HepG2 (cell line): ENCODE measurements at regions not wholly inside any gene's neighbourhood (a gene's known extent, or its start where the extent isn't known, plus 50 kb on each side); places are given as distances from the start of the nearest gene placed in this dataset.

Experiments
- CAMTA2 ChIP-seq: sonication (generic); formaldehyde crosslinking; IDR thresholded peaks from 2 replicates; pipeline ENCODE4 v1.4.0; 2020; ENCODE audit warnings: mild to moderate bottlenecking, missing genetic modification reagents, borderline replicate concordance
- CBX5 ChIP-seq: sonication (generic); formaldehyde crosslinking; IDR thresholded peaks from 2 replicates; pipeline ENCODE4 v1.4.0; 2020; ENCODE audit warnings: missing genetic modification reagents, borderline replicate concordance
- DMAP1 ChIP-seq: IDR thresholded peaks from 2 replicates; pipeline ENCODE4 v1.6.1; 2016
- EHMT2 ChIP-seq: fragments of 200-600 bp; sonication (generic); IDR thresholded peaks from 2 replicates; pipeline ENCODE4 v1.7.0; 2017; ENCODE audit warnings: antibody characterized with exemption, low read depth, low read length, borderline replicate concordance
- ELF3 ChIP-seq: IDR thresholded peaks from 2 replicates; pipeline ENCODE4 v1.6.1; 2016; ENCODE audit warnings: missing genetic modification reagents, missing compliant biosample characterization
- FOXA3 ChIP-seq: IDR thresholded peaks from 2 replicates; pipeline ENCODE4 v1.6.1; 2016; ENCODE audit warnings: missing genetic modification reagents, missing compliant biosample characterization
- KDM2A ChIP-seq: sonication (generic); formaldehyde crosslinking; IDR thresholded peaks from 2 replicates; pipeline ENCODE4 v1.4.0; 2020; ENCODE audit warnings: low read depth, missing genetic modification reagents, borderline replicate concordance
- MAFF ChIP-seq: IDR thresholded peaks from 2 replicates; pipeline ENCODE4 v1.6.1; 2011; ENCODE audit warnings: low read depth, low read length, improper control_type of control experiment
- MAX ChIP-seq: IDR thresholded peaks from 2 replicates; pipeline ENCODE4 v1.6.1; 2012; ENCODE audit warnings: inconsistent platforms
- MTERF4 ChIP-seq: sonication (generic); formaldehyde crosslinking; IDR thresholded peaks from 2 replicates; pipeline ENCODE4 v1.8.0; 2023; ENCODE audit warnings: mild to moderate bottlenecking, missing genetic modification reagents
- NFIC ChIP-seq: IDR thresholded peaks from 2 replicates; pipeline ENCODE4 v1.6.1; 2012; ENCODE audit warnings: mild to moderate bottlenecking, low read length, inconsistent platforms
- PRMT3 ChIP-seq: sonication (generic); formaldehyde crosslinking; IDR thresholded peaks from 2 replicates; pipeline ENCODE4 v1.8.1; 2022; ENCODE audit warnings: low read depth, mild to moderate bottlenecking, moderate library complexity, missing genetic modification reagents, borderline replicate concordance
- SRF ChIP-seq: IDR thresholded peaks from 2 replicates; pipeline ENCODE4 v1.6.1; 2011; ENCODE audit warnings: mild to moderate bottlenecking, low read depth, low read length, moderate library complexity
- USF2 ChIP-seq, 2 experiments: sonication (generic) in 1 of 2; formaldehyde crosslinking in 1 of 2; IDR thresholded peaks; 2 replicates each; pipeline versions ENCODE4 v1.5.1 to v1.6.1; 2011 to 2020; ENCODE audit warnings: borderline replicate concordance in 1 of 2, low read depth in 1 of 2, low read length in 1 of 2, mild to moderate bottlenecking in 1 of 2, missing genetic modification reagents in 1 of 2, moderate library complexity in 1 of 2
- ZMYM3 ChIP-seq: sonication (generic); formaldehyde crosslinking; IDR thresholded peaks from 2 replicates; pipeline ENCODE4 v1.5.1; 2020; ENCODE audit warnings: mild to moderate bottlenecking, missing genetic modification reagents
- ZNF382 ChIP-seq: sonication (generic); formaldehyde crosslinking; IDR thresholded peaks from 2 replicates; pipeline ENCODE4 v1.5.0; 2020; ENCODE audit warnings: missing genetic modification reagents, mild to moderate bottlenecking, borderline replicate concordance
- ZNF503 ChIP-seq: sonication (generic); formaldehyde crosslinking; IDR thresholded peaks from 2 replicates; pipeline ENCODE4 v1.4.0; 2020; ENCODE audit warnings: missing genetic modification reagents
- ZNF513 ChIP-seq: sonication (generic); formaldehyde crosslinking; conservative IDR thresholded peaks from 2 replicates; pipeline ENCODE4 v1.5.0; 2020; ENCODE audit warnings: missing genetic modification reagents
- ZNF547 ChIP-seq: sonication (generic); formaldehyde crosslinking; IDR thresholded peaks from 2 replicates; pipeline ENCODE4 v1.5.1; 2020; ENCODE audit warnings: mild to moderate bottlenecking, missing genetic modification reagents
- ZNF557 ChIP-seq: sonication (generic); formaldehyde crosslinking; IDR thresholded peaks from 2 replicates; pipeline ENCODE4 v1.4.0; 2020; ENCODE audit warnings: missing genetic modification reagents
- ZNF567 ChIP-seq: sonication (generic); formaldehyde crosslinking; IDR thresholded peaks from 2 replicates; pipeline ENCODE4 v1.8.1; 2023; ENCODE audit warnings: mild to moderate bottlenecking, missing genetic modification reagents, borderline replicate concordance
- ZNF768 ChIP-seq: sonication (generic); formaldehyde crosslinking; IDR thresholded peaks from 2 replicates; pipeline ENCODE4 v1.4.0; 2020; ENCODE audit warnings: missing genetic modification reagents
- ZNF83 ChIP-seq: sonication (generic); formaldehyde crosslinking; IDR thresholded peaks from 2 replicates; pipeline ENCODE4 v1.4.0; 2020; ENCODE audit warnings: missing genetic modification reagents, mild to moderate bottlenecking, borderline replicate concordance
- ZNF878 ChIP-seq: sonication (generic); formaldehyde crosslinking; IDR thresholded peaks from 2 replicates; pipeline ENCODE4 v1.8.1; 2023; ENCODE audit warnings: mild to moderate bottlenecking, missing genetic modification reagents, moderate library complexity

- no peak for TF ChIP-seq USF2 (IDR thresholded peaks at IDR 0.05; ENCODE audit: low read depth, low read length)
- TF ChIP-seq USF2 (CRISPR knock-in tag; IDR thresholded peaks at IDR 0.05; ENCODE audit: borderline replicate concordance): no peak
- TF ChIP-seq ZNF503: no peak
- no peak for TF ChIP-seq ZNF83 (CRISPR knock-in tag)
- no peak for TF ChIP-seq CAMTA2
- no peak for TF ChIP-seq ZNF557 (CRISPR knock-in tag)
- no peak for TF ChIP-seq MAFF
- TF ChIP-seq ZNF567 (CRISPR knock-in tag): no peak
- no peak for TF ChIP-seq ZNF547
- no peak for TF ChIP-seq ZNF878 (CRISPR knock-in tag)
- TF ChIP-seq ZMYM3 (CRISPR knock-in tag): no peak
- peak; percentile 44; the same call in 1 of the 2 replicates for TF ChIP-seq FOXA3 (CRISPR knock-in tag)
- TF ChIP-seq ZNF768 (CRISPR knock-in tag): no peak
- no peak for TF ChIP-seq DMAP1 (CRISPR knock-in tag)
- TF ChIP-seq SRF: no peak
- no peak for TF ChIP-seq NFIC
- 0 out of 2 replicates have a peak, but pooled peaks have one; percentile 17 for TF ChIP-seq ELF3
- peak; percentile 47; the same call in 1 of the 2 replicates for TF ChIP-seq MAX
- no peak for TF ChIP-seq EHMT2
- TF ChIP-seq ZNF382 (CRISPR knock-in tag): no peak
- no peak for TF ChIP-seq MTERF4 (CRISPR knock-in tag)
- no peak for TF ChIP-seq ZNF513 (CRISPR knock-in tag)
- TF ChIP-seq KDM2A (CRISPR knock-in tag): no peak
- no peak for TF ChIP-seq PRMT3 (CRISPR knock-in tag)
- TF ChIP-seq CBX5 (CRISPR knock-in tag): 0 out of 2 replicates have a peak, but pooled peaks have one; percentile 21
Measured at GRCh38 chr17:72572604-72573491, 452.0 kb downstream of the SOX9 start (continued).
